HCT116 (cell line): ENCODE measurements at regions not wholly inside any gene's neighbourhood (a gene's known extent, or its start where the extent isn't known, plus 50 kb on each side); places are given as distances from the start of the nearest gene placed in this dataset.

Experiments used
- ATAC-seq: fragments of 200-7000 bp; cut with Tn5 transposase; 2 replicates; pipeline ENCODE4 v1.9.1; 2020; ENCODE audit warnings: mild to moderate bottlenecking, moderate library complexity
- BruUV-seq: library from RNA; stranded (reverse); fragments of 400-500 nt; replicated peaks from 2 replicates; lab custom pipeline; 2021; lab: Mats Ljungman, UMichigan
- CTCF ChIA-PET: fragments of 300-600 bp; sonication (Branson Sonifier 250); formaldehyde crosslinking; loops from one replicate; lab custom pipeline; 2021; ENCODE audit warnings: antibody characterized with exemption; lab: Charles Lee
- POLR2A ChIA-PET: fragments of 300-600, 350-600 bp; sonication (Branson Sonifier 250); formaldehyde crosslinking; loops from one replicate; lab custom pipeline; 2021; ENCODE audit warnings: antibody characterized with exemption; lab: Charles Lee
- RAD21 ChIA-PET, 2 experiments: fragments of 300-600 bp; sonication (Branson Sonifier 250); formaldehyde crosslinking; loops; one replicate each; lab custom pipeline; 2023; ENCODE audit warnings: low total read pairs in 2 of 2; ENCODE audit not compliant: uncharacterized antibody in 2 of 2, unreplicated experiment in 2 of 2, low non-redundant PET in 1 of 2; lab: Charles Lee
- DNase-seq: peaks from one replicate; pipeline ENCODE4 v3.0.0-alpha.2; 2010; ENCODE audit warnings: low read depth, low spot score
- H2AFZ ChIP-seq: fragments of 200-600 bp; shearing (Covaris generic), sonication (generic); 2 replicates; pipeline ENCODE4 v1.6.1; 2017; ENCODE audit warnings: low read depth, mixed run types, mixed read lengths, antibody characterized with exemption, low read length; ENCODE audit not compliant: poor library complexity, severe bottlenecking
- H3K27ac ChIP-seq: 2 replicates; pipeline ENCODE4 v1.5.1; 2012; ENCODE audit warnings: low read depth, low read length
- H3K27me3 ChIP-seq: fragments of 200-600 bp; sonication (generic); 2 replicates; pipeline ENCODE4 v1.6.1; 2016; ENCODE audit warnings: mixed run types, low read length, mixed read lengths; ENCODE audit not compliant: insufficient read depth
- H3K36me3 ChIP-seq, 2 experiments: fragments of 200-500 bp in 1 of 2; fragments of 200-600 bp in 1 of 2; sonication (Bioruptor generic) in 1 of 2; sonication (generic) in 1 of 2; 2 replicates each; pipeline versions ENCODE4 v1.5.1 to v1.6.1; 2014 to 2016; ENCODE audit warnings: low read length in 2 of 2, inconsistent platforms in 1 of 2, mixed read lengths in 1 of 2, mixed run types in 1 of 2; ENCODE audit not compliant: insufficient read depth in 2 of 2, control insufficient read depth in 1 of 2
- H3K4me1 ChIP-seq, 2 experiments: fragments of 200-600 bp in 1 of 2; sonication (generic) in 1 of 2; 2 replicates each; pipeline versions ENCODE4 v1.5.1 to v1.6.1; 2012 to 2017; ENCODE audit warnings: low read length in 2 of 2, inconsistent platforms in 1 of 2, mild to moderate bottlenecking in 1 of 2, mixed read lengths in 1 of 2, mixed run types in 1 of 2, moderate library complexity in 1 of 2; ENCODE audit not compliant: insufficient read depth in 2 of 2, control insufficient read depth in 1 of 2
- H3K4me2 ChIP-seq: fragments of 200-600 bp; sonication (generic); 2 replicates; pipeline ENCODE4 v1.6.1; 2017; ENCODE audit warnings: mixed run types, low read length, mixed read lengths
- H3K4me3 ChIP-seq, 2 experiments: fragments of 200-600 bp in 1 of 2; sonication (generic) in 1 of 2; replicated peaks in 1 of 2; 2 replicates each; pipeline ENCODE4 v1.5.1; 2011 to 2016; ENCODE audit warnings: low read length in 2 of 2, control low read depth in 1 of 2, low read depth in 1 of 2, mild to moderate bottlenecking in 1 of 2, mixed read lengths in 1 of 2, mixed run types in 1 of 2
- H3K79me2 ChIP-seq: fragments of 200-600 bp; sonication (generic); 2 replicates; pipeline ENCODE4 v1.6.1; 2017; ENCODE audit warnings: mild to moderate bottlenecking, mixed run types, low read length, moderate library complexity, mixed read lengths; ENCODE audit not compliant: insufficient read depth
- H3K9ac ChIP-seq: fragments of 200-600 bp; sonication (generic); 2 replicates; pipeline ENCODE4 v1.6.1; 2016; ENCODE audit warnings: low read length, mixed read lengths
- H3K9me2 ChIP-seq: fragments of 200-600 bp; sonication (generic), shearing (Covaris generic); 2 replicates; pipeline ENCODE4 v1.6.1; 2017; ENCODE audit warnings: mixed run types, mild to moderate bottlenecking, moderate library complexity; ENCODE audit not compliant: insufficient read depth
- H3K9me3 ChIP-seq, 2 experiments: fragments of 200-500 bp in 1 of 2; fragments of 200-600 bp in 1 of 2; sonication (Bioruptor generic) in 1 of 2; sonication (generic) in 1 of 2; 2 replicates each; pipeline ENCODE4 v1.6.1; 2014 to 2017; ENCODE audit warnings: low read length in 2 of 2, mixed read lengths in 2 of 2, inconsistent platforms in 1 of 2, low read depth in 1 of 2, mild to moderate bottlenecking in 1 of 2, mixed run types in 1 of 2, moderate library complexity in 1 of 2; ENCODE audit not compliant: control insufficient read depth in 1 of 2, insufficient read depth in 1 of 2
- H4K20me1 ChIP-seq: fragments of 200-600 bp; sonication (generic), shearing (Covaris generic); 2 replicates; pipeline ENCODE4 v1.6.1; 2017; ENCODE audit warnings: mixed run types, mild to moderate bottlenecking, moderate library complexity; ENCODE audit not compliant: insufficient read depth
- CBX3 ChIP-seq: IDR thresholded peaks from 2 replicates; pipeline ENCODE4 v1.6.1; 2012; ENCODE audit warnings: low read depth
- ELF1 ChIP-seq: IDR thresholded peaks from 2 replicates; pipeline ENCODE4 v1.6.1; 2012; ENCODE audit warnings: low read depth, borderline replicate concordance
- EZH2 ChIP-seq: fragments of 200-600 bp; sonication (generic); IDR thresholded peaks from 2 replicates; pipeline ENCODE4 v1.6.1; 2017; ENCODE audit warnings: antibody characterized with exemption, mixed run types
- EZH2phosphoT487 ChIP-seq: fragments of 200-600 bp; IDR thresholded peaks from 2 replicates; pipeline ENCODE4 v1.6.1; 2018; ENCODE audit warnings: antibody characterized with exemption, borderline replicate concordance
- FOSL1 ChIP-seq: IDR thresholded peaks from 2 replicates; pipeline ENCODE4 v1.6.1; 2012; ENCODE audit warnings: low read depth
- POLR2AphosphoS5 ChIP-seq: IDR thresholded peaks from 2 replicates; pipeline ENCODE4 v1.6.1; 2011; ENCODE audit warnings: mild to moderate bottlenecking, low read depth, low read length, moderate library complexity
- RAD21 ChIP-seq: IDR thresholded peaks from 2 replicates; pipeline ENCODE4 v1.6.1; 2012; ENCODE audit warnings: low read depth, mild to moderate bottlenecking
- SRF ChIP-seq: IDR thresholded peaks from 2 replicates; pipeline ENCODE4 v1.6.1; 2012; ENCODE audit warnings: low read depth
- ZFX ChIP-seq: fragments of 450-650 bp; IDR thresholded peaks from 2 replicates; pipeline ENCODE4 v1.6.1; 2017
- intact Hi-C: fragments of 100-400 bp; cut with micrococcal nuclease; formaldehyde crosslinking; loops from 2 replicates; pipeline ENCODE4 v1.10.0; 2022
- TF ChIP-seq, protein P1 (sequence below): IDR thresholded peaks from 2 replicates; pipeline ENCODE4 v1.6.1; 2012
- TF ChIP-seq, protein P2 (sequence below): IDR thresholded peaks from 2 replicates; pipeline ENCODE4 v1.6.1; 2012
- TF ChIP-seq, protein P3 (sequence below): IDR thresholded peaks from 2 replicates; pipeline ENCODE4 v1.6.1; 2012; ENCODE audit warnings: low read depth
- TF ChIP-seq, protein P4 (sequence below): IDR thresholded peaks from 2 replicates; pipeline ENCODE4 v1.6.1; 2011; ENCODE audit warnings: mild to moderate bottlenecking, low read length, moderate library complexity; ENCODE audit not compliant: insufficient replicate concordance; ENCODE audit errors: extremely low read depth

DNA sequence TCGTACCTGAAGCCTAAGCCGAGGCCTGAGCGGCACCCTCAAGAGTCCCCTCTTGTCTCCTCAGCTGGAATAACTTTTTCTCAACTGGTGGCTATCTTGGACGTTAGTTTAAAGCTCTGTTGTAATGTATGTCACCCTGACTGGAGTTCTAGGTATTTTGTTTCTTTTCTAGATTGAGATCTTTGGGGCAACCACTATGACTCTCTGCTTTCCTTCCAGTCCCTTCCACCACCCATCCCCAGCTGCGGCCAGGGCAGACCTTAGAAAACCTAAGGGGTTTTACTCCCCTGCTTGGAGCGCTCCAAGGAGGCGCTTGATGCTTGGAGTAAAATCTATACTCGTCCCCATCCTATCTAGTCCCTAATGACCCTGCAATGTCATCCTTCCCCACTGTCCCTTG, 74.6 kb upstream of the MRPS6 start (continued):
- no peak for TF ChIP-seq ZFX
- TF ChIP-seq POLR2AphosphoS5 = no peak

DNA sequence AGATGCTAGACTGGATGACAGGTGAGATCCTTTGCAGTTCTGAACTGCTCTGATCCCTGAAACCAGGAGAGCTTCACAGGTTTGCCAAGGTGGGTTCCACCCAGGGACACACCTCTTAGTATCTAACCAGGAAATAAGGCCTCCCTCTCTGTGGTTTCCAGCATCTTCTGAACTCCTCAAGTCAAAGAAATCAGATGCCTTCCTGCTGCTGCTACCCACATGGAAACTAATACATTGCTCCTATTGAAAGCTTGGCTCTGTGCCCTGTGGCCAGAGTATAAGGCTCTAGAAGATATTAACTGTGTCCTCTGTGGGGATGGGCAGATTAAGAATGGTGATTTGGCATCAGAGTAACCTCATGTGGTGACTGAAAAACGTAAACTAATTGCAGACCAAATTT, 75.0 kb upstream of the MRPS6 start:
- no TSS peak for BruUV-seq
- intact Hi-C loops = no loop called here
- Histone ChIP-seq H3K4me3 (no peak overlapping the region), H3K27me3 (no peaks in the 10 kb centered on the region), H3K4me1 (peaks cover 0 to 3% of the 10 kb centered on the region in 2 experiments; a peak in 1 of 4 replicates), H3K36me3 (no peaks in the 10 kb centered on the region; a peak in 1 of 4 replicates), H3K9me2 (no peaks in the 10 kb centered on the region), H3K79me2 (no peaks in the 10 kb centered on the region), H3K9ac (no peak overlapping the region), H4K20me1 (no peaks in the 10 kb centered on the region), H3K9me3 (no peaks in the 10 kb centered on the region), H2AFZ (no peak overlapping the region), H3K27ac (no peak overlapping the region), H3K4me2 (no peak overlapping the region)
- RAD21 ChIA-PET = no interaction called here
- DNase-seq (no peak), ATAC-seq (no peak)
- TF ChIP-seq CBX3 (no peak), FOSL1 (no peak)
- CTCF ChIA-PET = no interaction called here
- POLR2A ChIA-PET = no interaction called here

DNA sequence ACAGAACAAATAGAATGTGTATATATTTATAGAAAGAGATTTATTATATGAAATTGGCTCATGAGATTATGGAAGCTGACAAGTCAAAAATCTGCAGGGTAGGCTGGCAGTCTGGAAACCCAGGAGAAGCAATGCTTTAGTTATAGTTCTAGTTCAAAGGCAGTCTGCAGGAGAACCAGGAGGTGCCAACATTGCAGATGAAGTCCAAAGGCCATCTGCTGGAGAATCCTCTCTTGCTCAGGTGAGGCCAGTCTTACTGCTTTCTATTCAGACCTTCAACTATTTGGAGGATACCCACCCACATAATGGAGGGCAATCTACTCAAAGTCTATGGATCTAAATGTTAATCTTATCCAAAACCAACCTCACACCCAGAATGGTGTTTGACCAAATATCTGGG, 75.9 kb upstream of the MRPS6 start:
- POLR2A ChIA-PET = no interaction called here
- TF ChIP-seq, protein P1, sequence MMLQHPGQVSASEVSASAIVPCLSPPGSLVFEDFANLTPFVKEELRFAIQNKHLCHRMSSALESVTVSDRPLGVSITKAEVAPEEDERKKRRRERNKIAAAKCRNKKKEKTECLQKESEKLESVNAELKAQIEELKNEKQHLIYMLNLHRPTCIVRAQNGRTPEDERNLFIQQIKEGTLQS = no peak
- TF ChIP-seq EZH2 (no peak), RAD21 (no peak), EZH2phosphoT487 (no peak), SRF (no peak), ELF1 (no peak)
- TF ChIP-seq, protein P2, sequence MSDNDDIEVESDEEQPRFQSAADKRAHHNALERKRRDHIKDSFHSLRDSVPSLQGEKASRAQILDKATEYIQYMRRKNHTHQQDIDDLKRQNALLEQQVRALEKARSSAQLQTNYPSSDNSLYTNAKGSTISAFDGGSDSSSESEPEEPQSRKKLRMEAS = no peak
- TF ChIP-seq, protein P3, sequence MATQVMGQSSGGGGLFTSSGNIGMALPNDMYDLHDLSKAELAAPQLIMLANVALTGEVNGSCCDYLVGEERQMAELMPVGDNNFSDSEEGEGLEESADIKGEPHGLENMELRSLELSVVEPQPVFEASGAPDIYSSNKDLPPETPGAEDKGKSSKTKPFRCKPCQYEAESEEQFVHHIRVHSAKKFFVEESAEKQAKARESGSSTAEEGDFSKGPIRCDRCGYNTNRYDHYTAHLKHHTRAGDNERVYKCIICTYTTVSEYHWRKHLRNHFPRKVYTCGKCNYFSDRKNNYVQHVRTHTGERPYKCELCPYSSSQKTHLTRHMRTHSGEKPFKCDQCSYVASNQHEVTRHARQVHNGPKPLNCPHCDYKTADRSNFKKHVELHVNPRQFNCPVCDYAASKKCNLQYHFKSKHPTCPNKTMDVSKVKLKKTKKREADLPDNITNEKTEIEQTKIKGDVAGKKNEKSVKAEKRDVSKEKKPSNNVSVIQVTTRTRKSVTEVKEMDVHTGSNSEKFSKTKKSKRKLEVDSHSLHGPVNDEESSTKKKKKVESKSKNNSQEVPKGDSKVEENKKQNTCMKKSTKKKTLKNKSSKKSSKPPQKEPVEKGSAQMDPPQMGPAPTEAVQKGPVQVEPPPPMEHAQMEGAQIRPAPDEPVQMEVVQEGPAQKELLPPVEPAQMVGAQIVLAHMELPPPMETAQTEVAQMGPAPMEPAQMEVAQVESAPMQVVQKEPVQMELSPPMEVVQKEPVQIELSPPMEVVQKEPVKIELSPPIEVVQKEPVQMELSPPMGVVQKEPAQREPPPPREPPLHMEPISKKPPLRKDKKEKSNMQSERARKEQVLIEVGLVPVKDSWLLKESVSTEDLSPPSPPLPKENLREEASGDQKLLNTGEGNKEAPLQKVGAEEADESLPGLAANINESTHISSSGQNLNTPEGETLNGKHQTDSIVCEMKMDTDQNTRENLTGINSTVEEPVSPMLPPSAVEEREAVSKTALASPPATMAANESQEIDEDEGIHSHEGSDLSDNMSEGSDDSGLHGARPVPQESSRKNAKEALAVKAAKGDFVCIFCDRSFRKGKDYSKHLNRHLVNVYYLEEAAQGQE = no peak
- TF ChIP-seq, protein P4, sequence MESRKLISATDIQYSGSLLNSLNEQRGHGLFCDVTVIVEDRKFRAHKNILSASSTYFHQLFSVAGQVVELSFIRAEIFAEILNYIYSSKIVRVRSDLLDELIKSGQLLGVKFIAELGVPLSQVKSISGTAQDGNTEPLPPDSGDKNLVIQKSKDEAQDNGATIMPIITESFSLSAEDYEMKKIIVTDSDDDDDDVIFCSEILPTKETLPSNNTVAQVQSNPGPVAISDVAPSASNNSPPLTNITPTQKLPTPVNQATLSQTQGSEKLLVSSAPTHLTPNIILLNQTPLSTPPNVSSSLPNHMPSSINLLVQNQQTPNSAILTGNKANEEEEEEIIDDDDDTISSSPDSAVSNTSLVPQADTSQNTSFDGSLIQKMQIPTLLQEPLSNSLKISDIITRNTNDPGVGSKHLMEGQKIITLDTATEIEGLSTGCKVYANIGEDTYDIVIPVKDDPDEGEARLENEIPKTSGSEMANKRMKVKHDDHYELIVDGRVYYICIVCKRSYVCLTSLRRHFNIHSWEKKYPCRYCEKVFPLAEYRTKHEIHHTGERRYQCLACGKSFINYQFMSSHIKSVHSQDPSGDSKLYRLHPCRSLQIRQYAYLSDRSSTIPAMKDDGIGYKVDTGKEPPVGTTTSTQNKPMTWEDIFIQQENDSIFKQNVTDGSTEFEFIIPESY = no peak

More for the DNA sequence above, 75.9 kb upstream of the MRPS6 start:
- no peaks in the 10 kb centered on the region for H3K79me2 ChIP-seq
- no peak for DNase-seq
- no peaks in the 10 kb centered on the region for H3K9me2 ChIP-seq
- no peak overlapping the region for H3K4me3 ChIP-seq
- H3K4me2 ChIP-seq = no peak overlapping the region
- CTCF ChIA-PET = no interaction called here
- H4K20me1 ChIP-seq = no peaks in the 10 kb centered on the region
- no TSS peak for BruUV-seq
- no peaks in the 10 kb centered on the region; a peak in 1 of 4 replicates for H3K36me3 ChIP-seq
- no peak overlapping the region for H2AFZ ChIP-seq
- intact Hi-C loops = no loop called here
- H3K4me1 ChIP-seq = peaks cover 0 to 3% of the 10 kb centered on the region in 2 experiments; a peak in 1 of 4 replicates
- no peaks in the 10 kb centered on the region for H3K9me3 ChIP-seq
- RAD21 ChIA-PET = no interaction called here
- no peak overlapping the region for H3K9ac ChIP-seq
- no peak overlapping the region for H3K27ac ChIP-seq
- ATAC-seq = no peak
- H3K27me3 ChIP-seq = no peaks in the 10 kb centered on the region
